ENCODE measurements at regions not wholly inside any gene's neighbourhood (a gene's known extent, or its start where the extent isn't known, plus 50 kb on each side); places are given as distances from the start of the nearest gene placed in this dataset.

- TF ChIP-seq CTCF (IDR thresholded peaks at IDR 0.05) (no peak), POLR2AphosphoS5 (IDR thresholded peaks at IDR 0.05; ENCODE audit: low read depth, low read length) (no peak), SIN3A (IDR thresholded peaks at IDR 0.05; ENCODE audit: borderline replicate concordance, insufficient read depth, low read depth, low read length) (no peak)
These were observed 1214.6 kb downstream of the CDH11 start for GRCh38 chr16:63907251-63907650.
